ENCODE measurements at regions not wholly inside any gene's neighbourhood (a gene's known extent, or its start where the extent isn't known, plus 50 kb on each side); places are given as distances from the start of the nearest gene placed in this dataset.
"Not testable (repeated sequence)": the region's sequence is repeated elsewhere in the genome, so short reads cannot be mapped to it uniquely, and the experiment has no call there.

GRCh38 chr1:61028136-61028535 is 54.2 kb upstream of the NFIA start:
- H3K36me3 ChIP-seq (replicated peaks; ENCODE audit: low read depth, low read length) = no peaks in the 10 kb centered on the region
- no peak for TF ChIP-seq EZH2phosphoT487 (IDR thresholded peaks at IDR 0.05; ENCODE audit: low read depth)
- TF ChIP-seq, protein P1, sequence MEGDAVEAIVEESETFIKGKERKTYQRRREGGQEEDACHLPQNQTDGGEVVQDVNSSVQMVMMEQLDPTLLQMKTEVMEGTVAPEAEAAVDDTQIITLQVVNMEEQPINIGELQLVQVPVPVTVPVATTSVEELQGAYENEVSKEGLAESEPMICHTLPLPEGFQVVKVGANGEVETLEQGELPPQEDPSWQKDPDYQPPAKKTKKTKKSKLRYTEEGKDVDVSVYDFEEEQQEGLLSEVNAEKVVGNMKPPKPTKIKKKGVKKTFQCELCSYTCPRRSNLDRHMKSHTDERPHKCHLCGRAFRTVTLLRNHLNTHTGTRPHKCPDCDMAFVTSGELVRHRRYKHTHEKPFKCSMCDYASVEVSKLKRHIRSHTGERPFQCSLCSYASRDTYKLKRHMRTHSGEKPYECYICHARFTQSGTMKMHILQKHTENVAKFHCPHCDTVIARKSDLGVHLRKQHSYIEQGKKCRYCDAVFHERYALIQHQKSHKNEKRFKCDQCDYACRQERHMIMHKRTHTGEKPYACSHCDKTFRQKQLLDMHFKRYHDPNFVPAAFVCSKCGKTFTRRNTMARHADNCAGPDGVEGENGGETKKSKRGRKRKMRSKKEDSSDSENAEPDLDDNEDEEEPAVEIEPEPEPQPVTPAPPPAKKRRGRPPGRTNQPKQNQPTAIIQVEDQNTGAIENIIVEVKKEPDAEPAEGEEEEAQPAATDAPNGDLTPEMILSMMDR (IDR thresholded peaks at IDR 0.05; ENCODE audit: low read depth, low read length) = no peak
- H3K4me2 ChIP-seq (ENCODE audit: low read length) = no peak overlapping the region
- no peaks in the 10 kb centered on the region for H4K20me1 ChIP-seq (ENCODE audit: insufficient read depth, low read length)
- no peak overlapping the region for H3K4me3 ChIP-seq (ENCODE audit: low read length)
- H3K9me3 ChIP-seq (ENCODE audit: insufficient read depth, low read length) = no peaks in the 10 kb centered on the region
- no peak overlapping the region for H3K9ac ChIP-seq (ENCODE audit: low read length)
- no peak overlapping the region for H3K27ac ChIP-seq (ENCODE audit: low read length)
- no peaks in the 10 kb centered on the region for H3K79me2 ChIP-seq (ENCODE audit: low read length)
- no peak overlapping the region for H2AFZ ChIP-seq (ENCODE audit: low read depth, low read length)
- no peaks in the 10 kb centered on the region for H3K27me3 ChIP-seq (ENCODE audit: low read depth, low read length)
- no peaks in the 10 kb centered on the region for H3K4me1 ChIP-seq (ENCODE audit: low read length)

- H3K36me3 ChIP-seq (replicated peaks; ENCODE audit: low read depth, low read length); H3K9me3 ChIP-seq (ENCODE audit: insufficient read depth, low read length); H3K4me1 ChIP-seq (ENCODE audit: low read length); H4K20me1 ChIP-seq (ENCODE audit: insufficient read depth, low read length); H3K27me3 ChIP-seq (ENCODE audit: low read depth, low read length); H3K9ac ChIP-seq (ENCODE audit: low read length); H3K4me3 ChIP-seq (ENCODE audit: low read length); H3K4me2 ChIP-seq (ENCODE audit: low read length); H3K27ac ChIP-seq (ENCODE audit: low read length); H2AFZ ChIP-seq (ENCODE audit: low read depth, low read length); H3K79me2 ChIP-seq (ENCODE audit: low read length): not testable (repeated sequence)
These were observed 64.3 kb upstream of the NFIA start for GRCh38 chr1:61018068-61018467.

DNA sequence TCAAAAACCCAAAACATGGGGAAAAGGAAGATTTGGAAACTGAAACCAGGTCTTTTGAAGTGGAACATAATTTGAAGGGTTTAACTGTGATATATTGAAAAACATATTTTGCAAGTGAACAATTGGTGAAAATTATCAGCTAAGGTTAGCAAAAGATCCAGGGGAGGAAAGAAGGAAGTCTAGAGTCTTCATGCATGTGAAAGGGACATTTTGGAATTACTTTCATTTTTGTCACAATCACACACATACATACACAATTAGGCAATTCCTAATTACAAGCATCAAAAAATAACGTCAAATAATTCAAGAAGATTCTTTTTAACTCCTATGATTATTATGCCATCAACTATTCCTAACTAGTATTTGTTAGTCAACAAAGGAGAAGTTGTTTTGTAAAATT is 64.7 kb upstream of the NFIA start:
- TF ChIP-seq, protein P1 (IDR thresholded peaks at IDR 0.05; ENCODE audit: low read depth, low read length) = no peak
- TF ChIP-seq EZH2phosphoT487 (IDR thresholded peaks at IDR 0.05; ENCODE audit: low read depth) = no peak
- Histone ChIP-seq H3K36me3 (replicated peaks; ENCODE audit: low read depth, low read length) (no peaks in the 10 kb centered on the region), H3K4me3 (ENCODE audit: low read length) (no peak overlapping the region), H4K20me1 (ENCODE audit: insufficient read depth, low read length) (no peaks in the 10 kb centered on the region), H2AFZ (ENCODE audit: low read depth, low read length) (no peak overlapping the region), H3K27ac (ENCODE audit: low read length) (no peak overlapping the region), H3K27me3 (ENCODE audit: low read depth, low read length) (no peaks in the 10 kb centered on the region), H3K9ac (ENCODE audit: low read length) (no peak overlapping the region), H3K9me3 (ENCODE audit: insufficient read depth, low read length) (no peaks in the 10 kb centered on the region), H3K4me1 (ENCODE audit: low read length) (no peaks in the 10 kb centered on the region), H3K79me2 (ENCODE audit: low read length) (no peaks in the 10 kb centered on the region), H3K4me2 (ENCODE audit: low read length) (no peak overlapping the region)

GRCh38 chr1:61013946-61014667 is 68.3 kb upstream of the NFIA start:
- TF ChIP-seq, protein P1 (IDR thresholded peaks at IDR 0.05; ENCODE audit: low read depth, low read length) = no peak
- no peak for TF ChIP-seq EZH2phosphoT487 (IDR thresholded peaks at IDR 0.05; ENCODE audit: low read depth)
- Histone ChIP-seq H3K9me3 (ENCODE audit: insufficient read depth, low read length) (no peaks in the 10 kb centered on the region), H4K20me1 (ENCODE audit: insufficient read depth, low read length) (no peaks in the 10 kb centered on the region), H3K4me3 (ENCODE audit: low read length) (no peak overlapping the region), H3K27ac (ENCODE audit: low read length) (no peak overlapping the region), H3K36me3 (replicated peaks; ENCODE audit: low read depth, low read length) (no peaks in the 10 kb centered on the region), H3K4me1 (ENCODE audit: low read length) (no peaks in the 10 kb centered on the region), H3K79me2 (ENCODE audit: low read length) (no peaks in the 10 kb centered on the region), H3K27me3 (ENCODE audit: low read depth, low read length) (no peaks in the 10 kb centered on the region), H2AFZ (ENCODE audit: low read depth, low read length) (no peak overlapping the region), H3K9ac (ENCODE audit: low read length) (no peak overlapping the region), H3K4me2 (ENCODE audit: low read length) (no peak overlapping the region)

Measured in OCI-LY3 (cell line).